ENCODE measurements at regions not wholly inside any gene's neighbourhood (a gene's known extent, or its start where the extent isn't known, plus 50 kb on each side); places are given as distances from the start of the nearest gene placed in this dataset.

DNA sequence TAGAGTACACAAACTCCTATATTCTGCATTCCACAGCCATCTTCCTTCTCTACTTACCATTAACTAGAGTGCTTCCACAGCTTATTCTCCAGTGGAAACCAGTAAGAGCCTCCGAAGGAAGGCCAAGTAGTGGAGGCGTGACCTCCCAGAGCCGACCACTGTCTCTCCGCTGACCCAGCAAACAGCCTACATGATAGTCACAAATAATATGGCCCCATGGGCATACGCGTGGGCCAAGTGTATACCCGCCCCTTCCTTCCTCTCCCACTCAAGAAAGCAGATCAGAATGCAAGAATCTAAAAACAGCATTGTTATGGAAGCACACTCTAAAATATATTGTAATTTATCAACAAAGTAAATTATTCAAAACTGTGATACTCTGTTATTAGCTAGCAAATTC, 526.6 kb upstream of the JARID2 start:
- no peak for DNase-seq (ENCODE audit: low read depth in 4 of 4, low spot score in 3 of 4)

- DNase-seq (ENCODE audit: low read depth in 4 of 4, low spot score in 3 of 4) = no peak
Measured at GRCh38 chr6:14720411-14721102, 525.3 kb upstream of the JARID2 start.

DNA sequence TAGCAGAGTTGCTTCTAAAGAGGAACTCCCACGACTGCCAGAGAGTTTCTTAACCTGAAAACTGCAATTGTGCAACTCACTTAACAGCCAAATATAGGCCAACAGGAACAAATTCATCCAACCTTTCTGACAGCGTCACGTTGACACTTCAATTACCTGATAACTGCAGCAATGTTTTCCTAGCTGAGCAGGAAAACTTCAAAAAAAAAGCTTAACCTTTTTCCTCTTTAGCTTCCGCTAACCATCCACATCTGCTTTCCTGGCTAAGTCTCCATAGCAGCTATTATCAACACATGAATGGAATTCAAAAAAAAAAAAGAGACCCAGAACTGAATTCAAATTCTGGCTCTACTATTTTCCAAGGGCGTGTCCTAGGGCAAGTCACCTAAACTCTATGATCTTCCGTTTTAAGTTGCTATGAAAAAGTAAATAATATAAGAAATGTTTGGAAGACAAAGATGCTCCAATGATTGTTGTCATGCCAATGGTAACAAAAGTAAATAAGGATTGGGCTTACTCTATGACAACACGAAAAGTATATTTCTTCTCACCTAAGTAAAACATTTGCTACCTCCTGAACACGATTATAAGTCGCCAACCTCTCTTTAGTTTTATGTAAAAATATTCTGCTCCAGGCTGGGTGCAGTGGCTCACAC, 524.6 kb upstream of the JARID2 start:
- no peak for DNase-seq (ENCODE audit: low read depth in 4 of 4, low spot score in 3 of 4)

DNA sequence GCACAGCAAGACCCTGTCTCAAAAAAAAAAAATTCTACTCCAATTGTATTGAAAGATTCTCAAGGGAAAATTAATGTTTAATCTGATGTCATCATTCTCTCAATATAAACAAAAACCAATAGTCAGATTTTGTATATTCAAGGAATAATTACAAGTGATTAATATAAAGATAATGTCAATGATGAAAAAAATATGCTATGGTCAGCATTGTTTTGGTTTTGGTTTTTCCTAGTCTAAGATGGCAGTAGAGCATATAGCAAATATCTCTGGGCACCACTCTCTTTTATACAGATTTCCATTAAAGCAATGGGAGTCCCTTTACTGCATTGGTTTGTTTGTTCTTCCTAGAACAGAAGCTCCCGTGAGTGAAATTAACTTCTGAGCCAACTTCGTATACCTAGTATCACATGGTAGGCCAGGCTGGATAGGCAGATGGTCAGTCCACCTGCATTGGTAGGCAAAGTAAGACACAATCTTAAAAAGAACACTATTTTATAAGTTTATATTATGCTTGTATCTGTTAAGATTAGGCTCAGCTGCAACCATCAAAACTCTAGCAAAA, 523.8 kb upstream of the JARID2 start:
- no peak for DNase-seq (ENCODE audit: low read depth in 4 of 4, low spot score in 3 of 4)

DNA sequence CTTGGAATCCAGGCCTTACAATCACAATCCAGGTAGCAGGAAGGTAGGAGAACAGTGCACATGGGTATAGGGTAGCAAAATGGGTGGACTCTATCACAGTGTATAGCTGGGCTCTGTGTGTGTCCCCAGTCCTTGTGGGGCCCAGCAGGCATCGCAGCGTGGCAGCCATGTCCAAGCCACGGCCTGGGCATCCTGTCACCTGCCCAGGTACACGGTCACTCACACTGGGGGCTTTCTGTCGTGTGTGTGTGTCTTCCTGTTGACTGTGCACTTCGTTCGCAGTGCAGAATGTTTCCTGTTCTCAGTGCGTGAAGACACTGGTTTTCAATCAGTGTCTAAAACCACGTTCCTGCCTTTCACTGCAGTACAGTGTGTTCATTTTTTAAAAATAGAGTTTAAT, 523.2 kb upstream of the JARID2 start:
- no peak for DNase-seq (ENCODE audit: low read depth in 4 of 4, low spot score in 3 of 4)

DNA sequence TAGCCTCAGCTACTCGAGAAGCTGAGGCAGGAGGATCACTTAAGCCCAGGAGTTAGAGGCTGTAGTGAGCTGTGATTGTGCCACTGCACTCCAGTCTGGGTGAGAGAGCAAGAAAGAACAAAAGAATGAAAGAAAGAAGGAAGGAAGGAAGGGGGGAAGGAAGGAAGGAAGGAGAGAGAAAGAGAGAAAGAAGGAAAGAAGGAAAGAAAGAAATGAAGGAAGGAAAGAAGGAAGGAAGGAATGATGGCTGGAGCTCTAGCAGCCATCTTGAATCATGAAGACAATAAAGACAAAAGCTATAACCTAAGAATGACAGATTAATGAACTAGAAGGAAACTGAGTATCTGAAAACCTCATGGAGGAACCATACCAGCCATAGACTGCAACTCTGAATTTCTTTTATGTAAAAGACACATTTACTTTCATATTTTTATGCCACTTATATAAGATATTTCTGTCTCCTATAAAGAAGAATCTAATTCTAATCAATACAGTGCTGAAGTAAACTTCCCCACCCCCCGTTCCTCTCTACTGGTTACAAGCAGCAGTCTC, 522.3 kb upstream of the JARID2 start:
- no peak for DNase-seq (ENCODE audit: low read depth in 4 of 4, low spot score in 3 of 4)

- no peak for DNase-seq (ENCODE audit: low read depth in 4 of 4, low spot score in 3 of 4)
Measured at GRCh38 chr6:14724549-14724948, 521.3 kb upstream of the JARID2 start.

GRCh38 chr6:14726816-14727493, 518.9 kb upstream of the JARID2 start:
- DNase-seq (ENCODE audit: low read depth in 4 of 4, low spot score in 3 of 4) = no peak

DNA sequence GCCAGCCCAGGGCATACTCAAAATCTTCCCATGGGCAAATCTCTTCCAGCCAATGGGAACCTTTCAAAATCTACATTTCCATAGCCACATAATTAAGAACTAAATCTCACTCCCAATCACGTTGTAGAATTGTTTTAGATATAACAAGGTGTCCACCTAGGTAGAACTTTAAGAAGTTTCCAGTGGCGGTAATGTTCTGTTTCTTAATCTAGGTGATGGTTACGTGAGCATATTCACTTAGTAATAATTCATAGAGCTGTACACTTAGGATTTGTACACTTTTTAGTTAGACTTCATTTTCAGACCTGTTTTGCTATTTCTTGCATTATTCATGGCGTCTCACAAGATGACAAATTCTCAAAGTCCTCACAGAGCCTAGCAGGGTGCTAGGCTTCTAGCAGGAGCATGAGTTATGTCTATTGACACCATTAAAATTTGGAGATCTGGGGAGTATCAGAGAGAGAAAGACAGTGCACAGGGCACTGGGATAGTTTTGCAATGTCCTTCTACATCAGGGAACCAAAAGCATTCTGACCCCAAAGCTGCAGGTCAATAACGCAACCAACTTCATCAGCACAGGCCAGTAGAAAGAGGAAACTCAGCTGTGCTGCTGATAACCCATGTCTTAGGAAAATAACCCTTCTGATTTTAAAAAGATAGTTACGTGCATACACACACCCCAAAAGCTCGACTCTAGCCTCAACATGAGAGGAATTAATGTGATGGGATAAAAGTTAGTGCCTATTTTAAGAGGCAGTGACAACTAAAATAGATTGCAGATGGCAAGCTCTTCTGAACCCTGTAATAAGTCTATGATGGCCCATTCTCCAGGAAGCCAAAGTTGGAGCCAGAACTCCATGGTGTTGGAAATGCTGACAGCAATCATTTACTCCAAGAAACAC, 518.1 kb upstream of the JARID2 start:
- no peak for DNase-seq (ENCODE audit: low read depth in 4 of 4, low spot score in 3 of 4)

GRCh38 chr6:14728396-14729024, 517.4 kb upstream of the JARID2 start:
- no peak for DNase-seq (ENCODE audit: low read depth in 4 of 4, low spot score in 3 of 4)

- DNase-seq (ENCODE audit: low read depth in 4 of 4, low spot score in 3 of 4) = no peak
Measured at GRCh38 chr6:14729129-14729871, 516.6 kb upstream of the JARID2 start.

GRCh38 chr6:14730654-14731053, 515.2 kb upstream of the JARID2 start:
- no peak for DNase-seq (ENCODE audit: low read depth in 4 of 4, low spot score in 3 of 4)

DNA sequence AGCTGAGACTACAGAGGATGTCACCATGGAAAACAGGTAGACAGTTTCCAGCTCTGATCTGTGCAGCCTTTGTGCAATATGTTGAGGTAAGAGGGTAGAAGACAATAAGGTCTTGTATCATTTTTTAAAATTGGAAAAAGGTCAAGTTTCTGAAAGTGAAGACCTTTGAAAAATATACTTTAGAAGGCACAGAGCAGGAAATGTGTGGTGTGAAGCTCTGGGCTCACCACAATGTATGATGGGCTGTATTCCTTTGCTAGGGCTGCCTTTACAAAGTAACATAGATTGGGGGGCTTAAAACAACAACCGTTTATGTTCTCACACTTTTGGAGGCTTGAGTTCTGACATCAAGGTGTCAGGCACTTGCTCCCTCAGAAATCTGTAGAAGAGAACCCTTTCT, 514.3 kb upstream of the JARID2 start:
- no peak for DNase-seq (ENCODE audit: low read depth in 4 of 4, low spot score in 3 of 4)

DNA sequence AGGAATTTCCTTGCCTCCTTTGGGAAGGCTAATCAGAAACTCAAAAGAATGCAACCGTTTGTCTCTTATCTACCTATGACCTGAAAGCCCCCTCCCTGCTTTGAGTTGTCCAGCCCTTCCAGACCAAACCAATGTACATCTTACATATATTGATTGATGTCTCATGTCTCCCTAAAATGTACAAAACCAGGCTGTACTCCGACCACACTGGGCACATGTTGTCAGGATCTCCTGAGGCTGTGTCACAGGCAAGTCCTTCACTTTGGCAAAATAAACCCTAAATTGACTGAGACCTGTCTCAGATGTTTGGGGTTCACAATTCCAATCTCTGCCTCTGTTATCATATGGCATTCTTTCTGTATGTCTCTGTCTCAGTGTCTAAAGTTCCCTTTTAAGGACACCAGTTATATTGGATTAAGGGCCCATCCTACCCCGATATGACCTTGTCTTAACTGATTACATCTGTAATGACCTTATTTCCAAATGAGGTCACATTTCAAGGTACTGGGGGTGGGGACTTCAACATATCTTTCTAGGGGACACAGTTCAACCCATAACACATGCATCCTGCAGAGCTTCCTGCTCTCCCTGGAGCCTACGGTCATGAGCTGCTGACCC, 513.5 kb upstream of the JARID2 start:
- no peak for DNase-seq (ENCODE audit: low read depth in 4 of 4, low spot score in 3 of 4)

DNA sequence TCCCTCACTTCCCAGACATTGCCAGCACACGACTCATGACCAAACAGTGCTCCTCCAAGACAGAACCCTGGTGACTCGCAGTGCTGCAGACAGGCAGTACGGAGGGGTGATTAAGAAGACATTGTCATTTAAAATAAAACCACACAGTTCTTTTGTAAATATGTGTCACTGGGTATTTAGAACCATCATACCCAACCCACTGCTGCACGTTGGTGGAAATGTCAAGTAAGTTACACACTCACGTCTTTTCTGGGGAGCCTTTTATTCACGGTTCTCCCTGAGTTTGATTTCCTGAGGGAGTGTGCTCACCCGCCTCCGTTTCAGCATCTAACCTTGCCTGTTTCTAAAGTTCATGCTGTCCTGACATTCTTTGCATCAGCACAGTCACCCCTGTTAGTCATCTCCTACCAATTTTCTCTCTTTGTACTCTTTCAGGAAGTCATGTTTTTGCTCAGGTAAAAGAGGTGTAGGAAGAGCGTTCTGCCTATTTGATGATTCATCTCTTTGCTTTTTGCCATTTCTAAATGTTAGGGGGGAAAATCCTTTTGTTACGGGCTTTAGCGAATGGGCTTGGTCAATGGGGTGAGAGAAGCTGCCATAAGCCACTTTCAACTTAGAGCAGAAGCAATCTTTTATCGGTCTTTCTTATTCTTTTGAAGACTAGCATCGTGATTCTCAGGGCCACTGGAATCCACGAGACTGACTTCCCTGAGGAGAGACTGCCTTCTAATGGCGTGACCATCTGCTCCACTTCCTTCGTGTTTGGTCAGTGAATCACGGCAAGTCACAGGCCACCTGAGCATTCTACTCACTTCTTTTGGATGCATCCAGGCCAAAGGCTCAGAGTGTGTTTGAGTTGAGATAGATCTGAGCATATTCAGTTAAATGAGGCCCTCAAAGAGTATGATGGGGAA, 512.8 kb upstream of the JARID2 start:
- DNase-seq (ENCODE audit: low read depth in 4 of 4, low spot score in 3 of 4) = no peak

GRCh38 chr6:14734052-14734415, 511.8 kb upstream of the JARID2 start:
- DNase-seq (ENCODE audit: low read depth in 4 of 4, low spot score in 3 of 4) = no peak

DNA sequence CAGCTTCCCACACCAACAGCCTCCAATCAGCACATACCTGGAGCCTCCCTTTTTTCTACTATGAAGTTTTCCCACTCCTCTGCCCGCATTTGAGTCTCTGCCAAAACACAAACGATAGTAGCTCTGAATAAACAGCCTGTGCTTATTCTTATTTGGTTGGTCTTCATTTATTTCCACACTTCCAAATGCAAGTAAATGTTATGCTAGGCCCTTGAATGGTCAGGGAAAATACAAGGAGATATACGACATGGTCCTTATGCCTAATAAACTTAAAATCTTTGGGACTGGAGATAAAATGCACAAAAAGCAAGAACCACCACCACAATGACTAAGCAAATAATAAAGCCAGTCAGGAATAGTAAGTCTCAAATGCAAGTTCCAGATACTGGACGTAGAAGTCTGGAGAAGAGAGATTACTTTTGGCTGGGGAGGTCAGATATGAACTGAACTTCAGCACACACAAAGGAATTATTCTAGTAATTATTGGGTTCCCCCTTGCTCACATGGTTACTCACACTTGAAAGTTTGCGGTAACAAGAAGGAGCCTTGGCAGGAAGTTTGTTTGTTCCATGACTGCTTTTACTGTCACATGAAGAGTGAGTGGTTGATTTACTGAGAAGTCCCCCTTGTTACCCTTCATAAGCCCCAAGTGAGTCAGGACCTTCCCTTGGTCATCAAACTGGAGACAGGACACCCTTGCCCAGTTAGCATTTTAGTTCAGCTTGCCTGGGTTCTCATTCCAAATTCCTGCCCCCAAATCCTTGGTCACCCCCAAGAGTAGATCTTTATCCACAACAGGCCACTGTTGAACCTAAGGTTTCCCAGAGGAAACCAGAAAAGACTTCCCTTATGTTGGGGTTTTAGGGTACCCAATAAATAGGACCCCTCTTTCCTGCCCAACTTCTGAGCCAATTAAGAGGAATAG, 511.2 kb upstream of the JARID2 start:
- DNase-seq (ENCODE audit: low read depth in 4 of 4, low spot score in 3 of 4) = no peak

All from left renal pelvis (tissue), 4 donors.